Upper lobe of left lung (tissue), 6 donors: ENCODE measurements at regions not wholly inside any gene's neighbourhood (a gene's known extent, or its start where the extent isn't known, plus 50 kb on each side); places are given as distances from the start of the nearest gene placed in this dataset.

Experiments
- ATAC-seq, 2 donors: fragments of 200-7000 bp; cut with Tn5 transposase; one replicate each; pipeline ENCODE4 v1.9.1; 2022; ENCODE audit warnings: mild to moderate bottlenecking in 2 of 2, moderate library complexity in 2 of 2; ENCODE audit not compliant: low FRiP score in 2 of 2
- DNase-seq, 2 donors: peaks; one replicate each; pipeline ENCODE4 v3.0.0-alpha.2; 2019 to 2020
- H3K27ac ChIP-seq, 4 donors: fragments of 200-600 bp; sonication (generic); one replicate each; pipeline ENCODE4 v1.5.1; 2016 to 2019
- H3K27me3 ChIP-seq, 4 donors: fragments of 200-600 bp; sonication (generic); one replicate each; pipeline ENCODE4 v1.5.1; 2017 to 2019
- H3K36me3 ChIP-seq, 4 donors: fragments of 200-600 bp; sonication (generic); one replicate each; pipeline ENCODE4 v1.5.1; 2016 to 2019
- H3K4me1 ChIP-seq, 4 donors: fragments of 200-600 bp; sonication (generic); one replicate each; pipeline ENCODE4 v1.5.1; 2018 to 2019
- H3K4me3 ChIP-seq, 4 donors: fragments of 200-600 bp; sonication (generic); one replicate each; pipeline ENCODE4 v1.5.1; 2017 to 2019; ENCODE audit warnings: mild to moderate bottlenecking in 2 of 4, moderate library complexity in 1 of 4
- H3K9me3 ChIP-seq, 4 donors: fragments of 200-600 bp; sonication (generic); one replicate each; pipeline ENCODE4 v1.5.1; 2018 to 2019
- EP300 ChIP-seq, 4 donors: sonication (generic); formaldehyde crosslinking; IDR thresholded peaks; one replicate each; pipeline ENCODE4 v1.5.1; 2017; ENCODE audit warnings: antibody characterized with exemption in 4 of 4, control low read depth in 2 of 4
- POLR2A ChIP-seq, 4 donors: fragments of 450-650 bp; IDR thresholded peaks; one replicate each; pipeline ENCODE4 v1.5.1; 2016 to 2017; ENCODE audit warnings: antibody characterized with exemption in 4 of 4, mild to moderate bottlenecking in 2 of 4
- POLR2AphosphoS5 ChIP-seq, 2 donors: sonication (generic); formaldehyde crosslinking; IDR thresholded peaks; one replicate each; pipeline ENCODE4 v1.5.1; 2017; ENCODE audit warnings: antibody characterized with exemption in 2 of 2
- WGBS, 2 donors: methylation state at CpG; one replicate each; pipeline ENCODE4 v1.1.5; 2017 to 2018; 5-methylcytosine and 5-hydroxymethylcytosine counted together
- TF ChIP-seq, protein P1 (sequence below), 6 experiments: fragments of 450-650 bp in 4 of 6; fragments of 200-600 bp in 2 of 6; sonication (generic) in 2 of 6; IDR thresholded peaks; one replicate each; pipeline ENCODE4 v1.5.1; 2016 to 2019; ENCODE audit warnings: antibody characterized with exemption in 6 of 6
- donor health status: DM: no; HTN: no; CAD: no; lungs with moderate emphysema.
- donor health status: DM: no; HTN: yes; CAD: no; lungs with severe emphysema.

GRCh38 chr4:156241896-156242295, 288.2 kb upstream of the CTSO start:
- Histone ChIP-seq H3K9me3 (no peaks in the 10 kb centered on the region), H3K4me3 (no peak overlapping the region), H3K27ac (no peak overlapping the region), H3K27me3 (no peaks in the 10 kb centered on the region), H3K4me1 (no peaks in the 10 kb centered on the region), H3K36me3 (no peaks in the 10 kb centered on the region)
- 67 to 72% methylated on average over 2 of the region's 2 CpGs for WGBS, 2 donors
- no peak for DNase-seq
- TF ChIP-seq POLR2A (IDR thresholded peaks at IDR 0.05) (no peak), POLR2AphosphoS5 (IDR thresholded peaks at IDR 0.05) (no peak), EP300 (IDR thresholded peaks at IDR 0.05) (no peak)
- TF ChIP-seq, protein P1, sequence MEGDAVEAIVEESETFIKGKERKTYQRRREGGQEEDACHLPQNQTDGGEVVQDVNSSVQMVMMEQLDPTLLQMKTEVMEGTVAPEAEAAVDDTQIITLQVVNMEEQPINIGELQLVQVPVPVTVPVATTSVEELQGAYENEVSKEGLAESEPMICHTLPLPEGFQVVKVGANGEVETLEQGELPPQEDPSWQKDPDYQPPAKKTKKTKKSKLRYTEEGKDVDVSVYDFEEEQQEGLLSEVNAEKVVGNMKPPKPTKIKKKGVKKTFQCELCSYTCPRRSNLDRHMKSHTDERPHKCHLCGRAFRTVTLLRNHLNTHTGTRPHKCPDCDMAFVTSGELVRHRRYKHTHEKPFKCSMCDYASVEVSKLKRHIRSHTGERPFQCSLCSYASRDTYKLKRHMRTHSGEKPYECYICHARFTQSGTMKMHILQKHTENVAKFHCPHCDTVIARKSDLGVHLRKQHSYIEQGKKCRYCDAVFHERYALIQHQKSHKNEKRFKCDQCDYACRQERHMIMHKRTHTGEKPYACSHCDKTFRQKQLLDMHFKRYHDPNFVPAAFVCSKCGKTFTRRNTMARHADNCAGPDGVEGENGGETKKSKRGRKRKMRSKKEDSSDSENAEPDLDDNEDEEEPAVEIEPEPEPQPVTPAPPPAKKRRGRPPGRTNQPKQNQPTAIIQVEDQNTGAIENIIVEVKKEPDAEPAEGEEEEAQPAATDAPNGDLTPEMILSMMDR (IDR thresholded peaks at IDR 0.05) = no peak
- no peak for ATAC-seq

DNA sequence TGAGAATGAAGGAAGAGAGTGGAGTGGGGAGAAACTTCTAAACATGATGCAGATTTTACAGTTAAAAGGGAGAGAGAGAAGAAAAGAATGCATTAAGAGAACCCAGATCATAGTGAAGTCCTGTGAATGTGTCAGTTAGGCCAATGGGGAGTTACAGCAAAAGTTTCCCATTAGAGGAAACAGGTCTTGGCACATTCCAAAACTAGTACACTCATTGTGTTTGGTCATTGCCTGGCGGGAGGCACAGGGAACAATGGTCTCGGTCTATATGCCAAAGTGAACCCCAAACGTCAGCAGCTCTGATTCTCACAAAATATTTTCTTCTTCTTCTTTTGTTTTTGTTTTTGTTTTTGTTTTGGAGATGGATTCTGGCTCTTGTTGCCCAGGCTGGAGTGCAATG, 284.5 kb upstream of the CTSO start:
- Histone ChIP-seq H3K27ac (no peak overlapping the region), H3K27me3 (no peaks in the 10 kb centered on the region), H3K9me3 (no peaks in the 10 kb centered on the region), H3K36me3 (no peaks in the 10 kb centered on the region), H3K4me3 (no peak overlapping the region), H3K4me1 (no peaks in the 10 kb centered on the region)
- TF ChIP-seq POLR2AphosphoS5 (IDR thresholded peaks at IDR 0.05) (no peak), EP300 (IDR thresholded peaks at IDR 0.05) (no peak), POLR2A (IDR thresholded peaks at IDR 0.05) (no peak)
- TF ChIP-seq, protein P1 (IDR thresholded peaks at IDR 0.05) = no peak
- 85 to 87% methylated on average over 3 of the region's 3 CpGs for WGBS, 2 donors
- ATAC-seq = no peak
- DNase-seq = no peak

GRCh38 chr4:156237231-156237630, 283.6 kb upstream of the CTSO start:
- Histone ChIP-seq H3K4me1 (no peaks in the 10 kb centered on the region), H3K9me3 (no peaks in the 10 kb centered on the region), H3K36me3 (no peaks in the 10 kb centered on the region), H3K27me3 (no peaks in the 10 kb centered on the region), H3K27ac (no peak overlapping the region), H3K4me3 (no peak overlapping the region)
- DNase-seq = no peak
- ATAC-seq = no peak
- WGBS, 2 donors = 72 to 73% methylated on average over 11 of the region's 11 CpGs
- TF ChIP-seq, protein P1 (IDR thresholded peaks at IDR 0.05) = no peak
- TF ChIP-seq POLR2AphosphoS5 (IDR thresholded peaks at IDR 0.05) (no peak), POLR2A (IDR thresholded peaks at IDR 0.05) (no peak), EP300 (IDR thresholded peaks at IDR 0.05) (no peak)

DNA sequence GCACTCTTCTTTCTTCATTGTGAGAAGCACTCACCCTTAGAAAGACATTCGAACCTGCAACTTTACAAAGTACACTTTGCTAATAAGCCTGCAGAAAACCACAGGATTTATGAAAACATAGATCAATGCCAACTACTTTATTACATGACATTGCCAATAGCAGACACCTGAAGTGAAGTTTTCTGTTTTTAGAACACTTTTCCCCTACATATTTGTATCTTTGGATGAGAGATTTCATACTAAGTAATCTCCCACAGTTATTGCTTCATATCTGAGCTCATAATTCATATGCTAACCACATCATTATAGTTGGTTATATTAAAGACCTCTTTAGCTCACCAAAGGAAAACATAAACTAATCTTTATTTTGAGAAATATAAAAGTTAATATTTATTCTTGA, 276.5 kb upstream of the CTSO start:
- ATAC-seq = no peak
- 59 to 81% methylated on average over 1 of the region's 1 CpG for WGBS, 2 donors
- Histone ChIP-seq H3K27me3 (no peaks in the 10 kb centered on the region), H3K4me3 (no peak overlapping the region), H3K27ac (no peak overlapping the region), H3K36me3 (no peaks in the 10 kb centered on the region), H3K4me1 (no peaks in the 10 kb centered on the region), H3K9me3 (no peaks in the 10 kb centered on the region)
- DNase-seq = no peak
- TF ChIP-seq, protein P1 (IDR thresholded peaks at IDR 0.05) = no peak
- no peak for TF ChIP-seq POLR2AphosphoS5 (IDR thresholded peaks at IDR 0.05)
- no peak for TF ChIP-seq POLR2A (IDR thresholded peaks at IDR 0.05)
- no peak for TF ChIP-seq EP300 (IDR thresholded peaks at IDR 0.05)

DNA sequence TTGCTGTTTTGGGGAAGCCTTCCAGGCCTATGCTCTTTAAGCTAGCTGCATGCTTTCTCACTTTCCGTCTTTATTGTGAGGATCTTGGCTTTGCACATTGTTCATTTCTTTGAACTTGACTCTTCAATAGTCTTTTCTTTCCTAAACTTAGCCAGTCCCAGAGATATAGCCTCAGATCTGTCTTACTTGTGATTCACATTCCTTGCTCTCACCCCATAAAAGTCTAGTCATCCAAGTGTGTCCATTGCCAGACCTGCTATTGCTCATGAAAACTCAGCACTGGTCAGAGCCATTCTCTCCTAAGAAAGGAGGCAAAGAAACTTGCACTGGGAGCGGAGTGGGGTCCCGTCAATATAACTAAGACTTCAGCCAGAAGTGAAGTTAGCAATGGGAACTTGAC, 275.0 kb upstream of the CTSO start:
- H3K36me3 ChIP-seq = no peaks in the 10 kb centered on the region
- TF ChIP-seq POLR2A (IDR thresholded peaks at IDR 0.05) (no peak), EP300 (IDR thresholded peaks at IDR 0.05) (no peak), POLR2AphosphoS5 (IDR thresholded peaks at IDR 0.05) (no peak)
- TF ChIP-seq, protein P1 (IDR thresholded peaks at IDR 0.05) = no peak
- H3K4me3 ChIP-seq = no peak overlapping the region
- no peak overlapping the region for H3K27ac ChIP-seq
- H3K4me1 ChIP-seq = no peaks in the 10 kb centered on the region
- no peaks in the 10 kb centered on the region for H3K9me3 ChIP-seq
- peak in 1 of 2 donors; percentile 22 for ATAC-seq
- H3K27me3 ChIP-seq = no peaks in the 10 kb centered on the region
- DNase-seq = no peak
- 65 to 78% methylated on average over 3 of the region's 3 CpGs for WGBS, 2 donors
